GM20000 (cell line): ENCODE measurements at regions not wholly inside any gene's neighbourhood (a gene's known extent, or its start where the extent isn't known, plus 50 kb on each side); places are given as distances from the start of the nearest gene placed in this dataset.
A peak's percentile ranks its signal among the peaks of the same experiment; 100 is the strongest.

Source experiments
- DNase-seq: peaks from one replicate; pipeline ENCODE4 v3.0.0; 2012; ENCODE audit warnings: low spot score
- TF ChIP-seq, protein P1 (sequence below): IDR thresholded peaks from 2 replicates; pipeline ENCODE4 v1.5.1; 2012; ENCODE audit warnings: mild to moderate bottlenecking, control low read depth; ENCODE audit errors: extremely low read depth, missing control alignments

DNA sequence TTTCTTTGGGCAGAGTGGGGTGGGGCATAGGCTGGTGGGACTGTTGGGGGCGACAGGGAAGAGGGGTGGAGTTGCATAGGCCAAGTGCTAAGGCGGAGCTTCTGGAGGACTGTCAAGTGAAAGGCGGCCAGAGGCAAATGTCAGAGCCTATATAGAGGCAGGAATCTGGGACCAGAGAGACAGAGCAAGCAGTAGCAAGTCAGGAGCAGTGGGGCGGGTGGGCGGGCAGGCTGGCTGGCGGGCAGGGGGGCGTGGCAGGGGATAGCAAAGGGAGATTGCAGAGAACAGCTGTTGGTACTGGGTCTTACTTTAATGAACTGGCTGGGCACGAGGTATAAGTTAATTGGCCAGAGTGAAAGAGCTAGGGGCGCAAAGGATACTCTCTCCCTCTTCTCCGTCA, 89.8 kb downstream of the RTL9 start:
- no peak for DNase-seq
- TF ChIP-seq, protein P1, sequence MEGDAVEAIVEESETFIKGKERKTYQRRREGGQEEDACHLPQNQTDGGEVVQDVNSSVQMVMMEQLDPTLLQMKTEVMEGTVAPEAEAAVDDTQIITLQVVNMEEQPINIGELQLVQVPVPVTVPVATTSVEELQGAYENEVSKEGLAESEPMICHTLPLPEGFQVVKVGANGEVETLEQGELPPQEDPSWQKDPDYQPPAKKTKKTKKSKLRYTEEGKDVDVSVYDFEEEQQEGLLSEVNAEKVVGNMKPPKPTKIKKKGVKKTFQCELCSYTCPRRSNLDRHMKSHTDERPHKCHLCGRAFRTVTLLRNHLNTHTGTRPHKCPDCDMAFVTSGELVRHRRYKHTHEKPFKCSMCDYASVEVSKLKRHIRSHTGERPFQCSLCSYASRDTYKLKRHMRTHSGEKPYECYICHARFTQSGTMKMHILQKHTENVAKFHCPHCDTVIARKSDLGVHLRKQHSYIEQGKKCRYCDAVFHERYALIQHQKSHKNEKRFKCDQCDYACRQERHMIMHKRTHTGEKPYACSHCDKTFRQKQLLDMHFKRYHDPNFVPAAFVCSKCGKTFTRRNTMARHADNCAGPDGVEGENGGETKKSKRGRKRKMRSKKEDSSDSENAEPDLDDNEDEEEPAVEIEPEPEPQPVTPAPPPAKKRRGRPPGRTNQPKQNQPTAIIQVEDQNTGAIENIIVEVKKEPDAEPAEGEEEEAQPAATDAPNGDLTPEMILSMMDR: no peak

DNA sequence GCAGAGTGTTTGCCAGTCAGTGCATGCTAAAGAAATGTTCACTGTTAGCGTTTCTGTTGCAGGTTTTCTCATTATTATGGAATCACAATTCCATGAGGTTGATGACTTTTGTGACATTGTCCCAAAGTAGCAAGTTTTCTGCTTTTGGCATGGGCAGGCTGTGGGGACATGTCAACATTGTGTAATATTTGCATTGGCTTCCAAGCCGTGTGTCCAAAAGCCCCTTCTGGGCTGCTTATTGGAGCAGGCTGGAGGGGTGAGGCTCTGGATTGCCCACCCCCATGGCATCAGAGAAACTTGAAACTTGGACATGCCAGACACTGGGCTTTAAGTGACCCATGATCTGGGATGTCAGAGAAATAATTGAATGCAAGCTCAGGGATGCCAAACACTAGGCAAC, 90.7 kb downstream of the RTL9 start:
- no peak for DNase-seq
- TF ChIP-seq, protein P1: no peak

DNA sequence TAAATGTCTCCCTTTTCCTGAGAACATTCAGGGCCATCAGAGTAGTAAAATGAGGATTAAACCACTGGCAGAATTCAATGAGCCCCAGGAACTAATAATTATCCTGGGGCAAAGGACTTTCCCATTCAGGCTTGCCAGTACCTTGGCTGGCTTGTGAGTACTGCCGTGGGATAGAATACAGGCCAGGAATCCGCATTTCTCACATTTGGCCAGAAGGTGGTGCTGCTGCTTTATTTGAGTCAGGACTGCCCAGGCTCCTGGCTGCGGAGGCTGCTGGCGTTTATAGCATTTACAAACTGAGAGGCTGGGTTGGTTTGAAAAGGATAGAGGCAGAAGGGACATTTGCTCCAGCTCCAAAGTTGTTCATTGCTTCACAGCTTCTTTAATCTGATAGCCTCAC, 91.4 kb downstream of the RTL9 start:
- peak; percentile 64 for DNase-seq
- TF ChIP-seq, protein P1: peak; percentile 39

DNA sequence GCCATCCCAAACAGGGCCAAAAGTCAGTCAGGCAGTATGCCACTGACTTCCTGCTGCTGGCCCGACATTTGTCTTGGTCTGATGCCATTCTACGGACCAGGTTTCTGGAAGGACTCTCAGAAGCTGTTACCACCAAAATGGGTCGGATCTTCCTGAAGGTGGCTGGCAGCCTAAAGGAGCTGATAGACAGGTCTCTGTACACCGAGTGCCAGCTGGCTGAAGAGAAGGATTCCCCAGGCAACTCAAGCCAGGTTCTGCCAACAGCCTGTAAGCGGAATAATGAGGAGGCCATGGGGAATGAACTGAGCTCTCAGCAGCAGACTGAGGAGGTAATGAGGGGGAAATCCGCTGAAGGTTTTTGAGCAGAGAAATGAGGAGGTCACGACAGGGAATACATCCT, 95.7 kb downstream of the RTL9 start:
- TF ChIP-seq, protein P1: no peak
- DNase-seq: no peak

DNA sequence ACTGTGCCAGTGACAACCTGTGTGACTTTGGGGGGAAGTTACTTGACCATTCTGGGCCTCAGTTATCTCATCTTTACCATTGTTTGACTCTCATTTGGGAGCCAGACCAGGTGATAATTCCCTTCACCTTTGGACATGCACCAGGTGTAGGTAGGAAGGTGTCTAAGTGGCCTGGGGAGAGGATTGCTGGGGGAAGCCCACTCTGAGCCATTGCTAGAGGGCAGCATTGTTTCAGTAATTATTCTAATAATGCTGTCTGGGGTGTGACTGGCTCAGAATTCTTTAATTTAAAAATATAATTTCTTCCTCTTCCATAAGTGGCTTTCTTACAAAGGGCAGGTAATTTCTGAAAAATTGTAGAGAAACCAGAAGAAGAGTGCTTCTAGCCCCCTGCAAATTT, 104.3 kb downstream of the RTL9 start:
- no peak for DNase-seq
- TF ChIP-seq, protein P1: no peak

DNA sequence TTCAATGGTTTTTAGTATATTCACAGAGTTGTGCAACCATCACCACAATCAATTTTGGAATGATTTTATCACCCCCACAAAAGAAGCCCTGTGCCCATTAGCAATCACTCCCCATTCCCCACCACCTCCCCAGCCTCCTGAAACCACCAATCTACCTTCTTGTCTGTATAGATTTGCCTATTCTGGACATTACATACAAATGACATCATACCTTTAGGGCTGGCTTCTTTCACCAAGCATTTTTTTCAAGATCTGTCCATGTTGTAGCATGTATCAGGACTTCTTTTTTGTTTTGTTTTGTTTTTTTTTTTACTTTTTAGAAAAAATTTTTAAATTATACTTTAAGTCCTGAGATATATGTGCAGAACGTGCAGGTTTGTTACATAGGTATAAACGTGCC, 108.1 kb downstream of the RTL9 start:
- TF ChIP-seq, protein P1: no peak
- DNase-seq: no peak

DNA sequence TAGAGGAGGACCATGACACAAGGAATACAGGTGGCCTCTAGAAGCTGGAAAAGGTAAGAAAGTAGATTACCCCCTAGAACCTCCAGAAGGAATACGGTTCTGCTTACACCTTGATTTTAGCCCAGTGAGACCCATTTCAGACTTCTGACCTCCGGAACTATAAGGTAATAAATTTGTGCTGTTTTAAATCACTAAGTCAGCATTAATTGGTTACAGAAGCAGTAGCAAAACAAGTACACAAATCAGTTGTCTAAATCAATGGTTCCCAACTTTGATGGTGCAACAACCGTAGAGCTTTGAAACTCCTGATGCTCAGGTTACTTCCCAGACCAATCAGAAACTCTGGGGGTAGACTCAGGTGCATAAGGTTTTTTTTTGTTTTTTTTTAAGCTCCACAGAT, 113.6 kb downstream of the RTL9 start:
- TF ChIP-seq, protein P1: no peak
- no peak for DNase-seq
